ENCODE measurements at regions not wholly inside any gene's neighbourhood (a gene's known extent, or its start where the extent isn't known, plus 50 kb on each side); places are given as distances from the start of the nearest gene placed in this dataset.

DNA sequence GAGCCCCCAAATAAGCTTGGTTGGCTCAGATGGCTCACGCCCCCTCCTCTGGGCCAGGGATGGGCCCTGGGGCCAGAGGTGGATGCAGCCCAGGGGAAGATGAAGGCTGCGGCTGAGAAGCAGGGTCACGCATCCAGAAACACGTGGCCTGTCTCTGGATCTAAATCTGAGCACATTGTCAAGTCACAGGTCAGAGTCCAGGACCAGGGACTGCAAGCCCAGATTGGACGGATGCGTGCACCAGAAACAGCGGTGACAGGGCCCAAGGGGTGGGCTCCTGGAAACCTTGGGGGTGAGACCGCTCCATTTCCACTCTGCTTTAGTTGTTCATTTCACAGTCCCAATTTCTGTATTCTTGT is 226.2 kb downstream of the ACKR3 start:
- no peak for DNase-seq (ENCODE audit: low read depth in 2 of 2)

DNA sequence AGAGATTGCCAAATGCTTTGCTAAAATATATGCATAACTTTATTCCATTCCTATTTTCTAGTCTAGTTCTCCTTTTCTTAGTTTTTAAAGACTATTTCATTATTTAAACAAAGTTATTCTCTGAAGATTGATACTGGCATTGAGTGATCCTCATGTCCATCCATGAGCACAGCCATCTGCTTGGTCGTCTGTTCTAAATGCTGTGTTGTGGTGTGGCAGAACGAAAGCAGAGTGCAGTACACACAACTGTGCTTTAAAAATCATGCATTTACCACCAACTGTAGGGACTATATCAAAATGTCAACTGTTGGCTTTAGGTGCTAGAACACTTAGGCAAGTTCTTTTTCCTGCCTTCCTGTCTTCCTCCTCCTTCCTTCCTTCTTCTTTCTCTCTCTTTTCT is 226.6 kb downstream of the ACKR3 start:
- DNase-seq (ENCODE audit: low read depth in 2 of 2), result no peak

DNA sequence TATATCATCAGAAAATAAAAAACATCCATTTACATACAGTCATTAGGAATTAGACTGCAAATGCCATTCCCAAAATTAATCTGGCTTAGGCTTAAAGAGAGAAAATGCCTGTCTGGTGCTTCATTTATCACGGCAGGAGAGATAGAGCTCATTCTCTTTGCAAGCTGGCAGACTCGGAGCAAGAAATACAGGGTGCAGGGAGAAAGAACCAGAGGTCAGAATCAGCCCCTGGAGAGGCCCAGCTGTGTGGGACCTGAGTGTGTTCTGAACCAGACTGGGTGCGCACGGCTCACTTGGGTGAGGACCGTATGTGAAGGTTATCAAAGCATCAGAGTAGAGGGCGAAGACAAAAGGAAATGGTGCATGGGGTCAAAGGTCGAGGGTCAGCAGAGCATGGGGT is 227.8 kb downstream of the ACKR3 start:
- DNase-seq (ENCODE audit: low read depth in 2 of 2), result no peak

DNA sequence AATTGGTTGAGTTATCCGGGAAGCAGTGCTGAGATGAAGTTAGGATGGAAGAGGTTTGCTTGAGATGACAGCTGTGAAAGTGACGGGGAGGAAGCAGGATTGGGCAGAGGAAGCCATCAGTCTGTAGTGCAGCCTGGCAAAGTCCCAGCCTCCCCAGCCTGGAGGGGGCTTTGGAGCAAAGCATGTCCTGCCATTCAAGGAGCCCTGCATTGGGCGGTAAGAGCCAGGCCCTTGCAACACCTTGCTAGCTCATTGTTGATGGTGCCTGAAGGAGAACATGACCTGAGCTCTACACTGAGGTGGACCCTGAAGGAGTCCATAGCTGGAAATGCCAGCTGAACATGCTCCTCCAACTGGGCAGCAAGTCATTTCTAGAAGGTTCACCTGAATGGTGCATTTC is 228.9 kb downstream of the ACKR3 start:
- no peak for DNase-seq (ENCODE audit: low read depth in 2 of 2)

DNA sequence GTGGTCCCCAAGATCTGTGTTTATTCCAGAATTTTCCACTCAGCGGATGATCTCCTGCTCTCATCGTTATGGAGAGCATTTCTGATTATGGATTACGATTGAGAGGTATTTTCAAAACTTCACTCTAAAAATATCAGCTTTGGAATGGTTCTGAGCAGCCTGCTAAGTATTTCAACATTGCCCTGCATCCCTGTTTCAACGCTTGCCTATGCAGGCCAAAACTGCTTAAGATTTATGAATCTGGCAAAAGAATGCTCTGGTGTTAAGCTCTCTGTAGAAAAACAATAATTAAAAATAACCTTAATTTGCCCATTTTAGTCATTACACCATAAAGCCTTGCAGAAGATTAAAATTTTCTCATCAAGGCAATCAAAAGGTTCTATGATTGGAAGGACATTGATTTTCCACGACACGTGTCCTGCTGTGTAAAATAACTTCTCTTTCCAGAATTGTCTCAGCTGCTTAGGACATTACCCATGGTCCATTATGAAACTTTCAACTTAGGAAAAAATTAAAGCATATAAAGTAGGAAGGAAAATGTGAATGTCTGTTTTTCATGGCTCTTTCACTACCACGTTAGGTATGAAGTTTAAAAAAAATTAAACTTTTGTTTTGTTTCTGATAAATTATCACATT is 229.9 kb downstream of the ACKR3 start:
- no peak for DNase-seq (ENCODE audit: low read depth in 2 of 2)

DNA sequence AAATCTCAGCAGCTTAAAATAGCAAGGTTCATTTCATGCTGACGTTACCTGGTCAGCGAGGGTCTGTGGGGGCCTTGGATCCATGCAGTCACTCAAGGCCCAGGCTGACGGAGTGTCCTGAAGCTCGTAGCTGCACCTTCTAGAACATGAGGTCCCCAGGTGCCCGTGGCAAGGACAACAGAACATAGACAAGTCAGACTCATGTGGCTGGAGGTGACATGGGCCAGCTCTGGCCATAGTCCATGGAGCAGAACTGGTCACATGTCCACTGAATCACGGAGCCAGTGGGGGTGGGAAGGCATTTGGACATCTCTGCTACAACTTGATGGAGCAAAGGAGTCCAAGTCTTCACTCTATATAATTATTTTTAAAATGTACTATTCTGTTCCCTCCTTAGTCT is 233.2 kb downstream of the ACKR3 start:
- DNase-seq (ENCODE audit: low read depth in 2 of 2), result no peak

DNA sequence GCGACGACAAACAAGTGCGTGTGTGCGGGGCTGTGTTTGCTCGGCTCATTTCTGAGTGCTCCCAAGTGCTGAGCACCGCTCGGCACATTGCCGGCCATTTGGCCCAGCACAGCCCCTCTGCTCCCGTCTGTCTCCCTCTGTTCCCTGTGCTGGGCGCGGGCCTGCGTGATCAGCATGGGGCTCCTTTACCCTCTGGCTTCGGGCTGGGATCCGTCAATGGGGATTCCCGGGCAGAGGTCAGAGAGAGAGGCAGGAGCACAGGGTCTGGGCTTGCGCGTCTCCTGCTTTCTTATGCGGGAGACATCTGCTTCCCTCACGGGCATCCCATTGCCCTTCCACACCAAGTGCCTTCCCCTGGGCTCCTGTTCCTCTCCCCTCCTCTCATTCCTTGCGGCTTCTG is 234.0 kb downstream of the ACKR3 start:
- no peak for DNase-seq (ENCODE audit: low read depth in 2 of 2)

DNA sequence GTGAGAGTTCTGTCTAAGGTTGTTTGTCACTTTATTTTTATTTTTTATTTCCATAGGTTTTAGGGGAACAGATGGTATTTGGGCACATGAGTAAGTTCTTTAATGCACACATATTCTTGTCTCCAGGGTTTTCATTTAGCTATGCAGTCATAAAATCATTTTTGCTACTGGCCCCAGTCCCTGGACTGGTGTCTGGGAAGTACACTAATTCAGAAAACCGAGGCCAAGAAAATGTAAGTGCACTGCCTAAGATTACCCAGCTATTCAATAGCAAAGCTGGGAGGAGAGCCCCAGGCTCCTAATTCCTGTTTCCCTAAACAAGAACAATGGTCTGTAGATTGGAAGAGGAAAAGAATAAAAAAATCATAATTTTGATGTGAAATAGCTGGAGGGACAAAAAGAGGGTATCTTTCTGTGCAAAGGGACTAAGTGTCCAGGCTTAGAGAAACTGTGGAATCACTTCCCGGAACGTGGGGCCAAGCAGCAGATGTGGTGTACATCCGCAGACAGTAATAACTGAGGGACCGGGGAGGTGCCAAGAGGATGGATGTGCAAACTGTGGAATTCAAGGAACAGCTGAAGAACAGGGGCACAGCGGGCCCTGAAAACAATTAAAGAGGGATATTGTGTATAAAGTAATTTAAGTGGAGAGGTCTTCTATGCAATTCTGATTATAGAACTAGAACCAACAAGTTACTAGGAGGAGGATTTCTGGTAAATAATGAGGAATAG is 236.3 kb downstream of the ACKR3 start:
- DNase-seq (ENCODE audit: low read depth in 2 of 2), result no peak

DNA sequence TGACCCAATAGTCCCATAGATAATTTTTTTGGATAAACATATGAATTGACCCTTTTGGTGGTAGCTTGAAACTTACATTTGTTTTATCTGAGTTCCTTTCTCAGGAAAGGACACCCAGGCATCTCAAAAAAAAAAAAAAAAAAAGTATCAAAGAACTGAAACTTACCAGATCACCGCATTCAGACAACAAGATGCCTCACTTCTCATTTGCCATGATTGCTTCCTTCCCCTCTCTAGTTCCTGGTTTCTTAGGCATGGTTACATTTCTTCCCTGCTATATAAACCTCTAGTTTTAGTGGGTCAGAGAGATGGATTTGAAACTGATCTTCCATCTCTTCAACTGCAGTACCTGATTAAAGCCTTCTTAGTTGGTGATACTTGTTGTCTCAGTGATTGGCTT is 240.1 kb downstream of the ACKR3 start:
- DNase-seq (ENCODE audit: low read depth in 2 of 2), result no peak

DNA sequence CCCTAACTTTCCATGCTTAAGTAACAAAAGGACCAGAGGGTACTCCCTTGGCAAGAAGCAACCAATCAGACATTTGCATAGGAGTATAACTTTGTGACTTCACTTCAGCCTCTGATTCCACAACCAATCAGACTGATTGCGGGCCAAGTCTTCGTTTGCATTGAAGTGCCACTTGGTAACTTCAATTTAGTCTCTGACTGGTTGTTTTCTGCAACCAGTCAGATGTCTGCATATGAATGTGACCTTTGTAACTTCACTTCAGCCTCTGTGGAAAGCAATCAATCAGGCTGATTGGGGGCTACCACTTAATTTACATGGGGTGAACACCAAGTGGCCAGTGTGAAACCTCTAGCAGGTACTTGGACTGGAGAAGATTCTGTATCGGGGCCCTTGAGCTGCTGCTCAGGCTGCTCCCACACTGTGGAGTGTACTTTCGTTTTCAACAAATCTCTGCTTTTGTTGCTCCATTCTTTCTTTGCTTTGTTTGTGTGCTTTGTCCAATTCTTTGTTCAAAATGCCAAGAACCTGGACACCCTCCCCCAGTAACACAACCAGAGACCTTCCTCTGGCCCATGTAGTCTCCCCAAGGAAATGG is 241.5 kb downstream of the ACKR3 start:
- DNase-seq (ENCODE audit: low read depth in 2 of 2), result no peak

DNA sequence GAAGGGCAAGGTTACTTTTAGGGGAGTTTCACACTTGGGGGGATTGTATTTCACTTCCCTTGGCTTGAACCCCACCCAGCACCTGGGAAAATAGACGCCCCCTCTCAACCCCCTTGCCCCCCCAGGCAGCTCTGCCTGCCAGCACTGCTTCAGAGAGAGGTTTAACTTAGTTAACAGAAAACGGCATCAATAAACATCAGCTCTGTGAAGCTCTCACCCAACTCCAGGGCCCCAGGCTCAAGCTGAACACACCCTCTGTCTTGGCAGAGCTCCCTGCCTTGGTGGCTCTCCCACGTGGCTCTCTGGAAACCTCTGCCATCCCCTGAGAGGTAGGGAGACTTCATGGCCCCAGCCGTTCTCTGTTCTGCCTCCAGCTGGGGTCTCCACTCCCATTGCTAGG is 244.1 kb downstream of the ACKR3 start:
- no peak for DNase-seq (ENCODE audit: low read depth in 2 of 2)

DNA sequence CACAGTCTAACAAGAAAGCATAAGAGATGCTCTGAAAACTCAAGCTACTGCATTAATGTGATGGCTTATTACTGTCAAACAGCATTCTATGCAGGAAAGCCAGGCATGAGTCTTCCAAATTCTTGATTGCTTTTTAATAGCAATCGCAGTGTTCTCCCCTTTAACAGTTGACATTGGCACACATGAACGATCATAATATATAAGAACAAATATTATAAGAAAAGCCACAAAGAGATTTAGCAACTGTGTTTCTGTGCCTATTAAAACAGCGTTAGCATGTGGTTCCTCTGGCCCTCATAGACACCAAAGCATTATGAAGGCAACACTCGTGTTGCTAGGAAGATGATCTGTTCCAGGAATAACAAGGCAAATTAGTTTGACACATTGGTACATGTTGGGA is 245.0 kb downstream of the ACKR3 start:
- no peak for DNase-seq (ENCODE audit: low read depth in 2 of 2)

DNA sequence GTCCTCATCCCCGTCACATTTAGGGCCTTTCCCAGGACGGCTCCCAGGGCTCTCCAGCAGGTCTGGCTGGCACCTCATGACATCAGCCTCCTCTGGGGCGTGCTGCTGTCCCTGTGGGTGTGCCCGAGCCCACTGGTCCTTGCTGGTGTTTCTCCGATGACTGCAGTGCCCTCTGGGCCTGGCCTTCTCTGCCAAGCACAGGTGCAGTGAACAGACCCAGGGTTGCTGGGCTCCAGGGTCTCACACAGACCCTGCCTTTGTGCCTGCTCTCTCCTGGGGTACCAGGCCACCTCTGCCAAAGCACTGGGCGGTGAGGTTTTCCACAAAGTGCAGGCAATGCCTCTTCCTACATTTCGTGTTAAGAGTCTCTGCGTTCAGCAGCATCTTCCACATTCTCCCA is 246.1 kb downstream of the ACKR3 start:
- DNase-seq (ENCODE audit: low read depth in 2 of 2), result no peak

DNA sequence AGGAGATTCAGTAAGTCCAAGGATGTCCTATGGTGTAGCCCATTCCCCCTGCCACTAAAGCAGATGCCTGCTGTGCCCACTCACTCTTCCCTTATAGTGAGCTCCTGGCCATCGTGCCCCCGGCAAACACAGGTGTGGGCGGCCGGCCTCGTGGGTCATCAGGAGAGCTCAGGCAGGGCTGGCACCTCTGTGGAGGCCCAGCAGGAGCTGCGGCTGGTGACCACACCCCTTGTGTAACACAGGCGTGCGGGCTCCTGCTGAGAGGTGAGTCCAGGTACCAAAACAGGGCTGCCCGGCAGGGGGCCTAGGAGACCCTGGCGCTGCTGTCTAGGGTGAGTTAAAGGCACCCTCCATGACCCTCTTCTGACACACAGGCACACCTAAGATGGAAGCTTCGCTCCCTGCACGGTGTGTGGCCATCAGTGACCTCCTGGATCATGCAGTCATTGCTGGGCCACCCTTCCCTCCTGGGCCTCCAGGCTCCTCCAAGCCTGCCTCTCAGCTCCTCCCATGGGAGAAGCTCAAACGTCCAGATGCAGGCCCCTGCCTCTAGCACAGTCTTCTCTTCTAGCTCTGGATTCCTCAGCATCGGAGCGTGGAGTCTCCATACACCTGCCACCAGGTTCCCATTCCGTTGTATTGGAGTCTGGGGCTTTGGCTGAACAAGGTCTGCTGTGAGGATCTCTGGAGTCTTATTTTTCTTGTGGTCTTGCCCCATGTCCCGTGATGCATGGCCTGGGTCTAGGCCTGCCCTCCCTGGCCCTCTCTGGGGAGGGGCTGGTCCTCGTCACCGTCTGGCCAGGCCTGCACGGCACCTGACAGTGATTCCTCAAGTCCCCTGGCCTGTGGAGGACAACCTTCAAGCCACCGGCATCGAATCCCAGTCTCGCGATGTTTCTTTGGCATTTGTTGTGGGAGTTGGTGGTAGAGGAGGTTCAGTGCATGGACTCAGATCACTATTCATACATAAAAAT is 246.9 kb downstream of the ACKR3 start:
- DNase-seq (ENCODE audit: low read depth in 2 of 2), result no peak

DNA sequence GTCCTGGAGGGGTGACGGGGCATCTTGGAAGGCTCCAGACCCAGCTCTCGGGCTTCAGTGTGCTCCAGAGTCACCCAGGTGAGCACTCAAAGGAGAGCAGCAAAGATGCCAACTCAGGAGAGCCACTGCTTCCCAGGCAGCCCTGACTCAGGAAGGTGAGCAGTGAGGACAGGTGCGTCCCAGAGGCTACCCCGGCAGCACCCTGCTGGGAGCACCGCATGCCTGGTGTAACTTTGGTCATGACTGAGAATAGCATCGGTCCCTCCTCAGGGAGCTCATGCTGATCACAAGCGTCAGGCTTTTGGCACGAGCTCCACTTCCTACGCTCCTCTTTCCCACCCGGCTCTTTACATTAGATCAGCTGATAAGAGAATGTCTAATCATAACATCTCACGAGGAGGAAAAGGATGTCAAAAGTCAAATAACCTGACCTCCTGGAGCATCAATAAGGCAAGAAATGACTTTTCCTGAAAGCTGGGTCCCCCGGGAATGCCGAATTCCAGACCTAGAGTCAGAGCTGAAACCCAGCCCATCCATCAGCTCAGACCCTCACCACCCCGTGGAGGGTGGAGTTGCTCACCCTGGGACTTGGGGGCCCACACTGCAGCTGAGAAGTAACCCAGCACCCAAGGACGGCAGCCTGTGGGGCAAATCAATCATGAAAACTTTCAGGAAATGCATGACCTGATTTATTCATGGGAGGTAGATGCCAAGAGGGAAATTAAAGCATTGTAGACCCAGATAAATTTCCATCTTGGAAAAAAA is 248.8 kb downstream of the ACKR3 start:
- no peak for DNase-seq (ENCODE audit: low read depth in 2 of 2)

DNA sequence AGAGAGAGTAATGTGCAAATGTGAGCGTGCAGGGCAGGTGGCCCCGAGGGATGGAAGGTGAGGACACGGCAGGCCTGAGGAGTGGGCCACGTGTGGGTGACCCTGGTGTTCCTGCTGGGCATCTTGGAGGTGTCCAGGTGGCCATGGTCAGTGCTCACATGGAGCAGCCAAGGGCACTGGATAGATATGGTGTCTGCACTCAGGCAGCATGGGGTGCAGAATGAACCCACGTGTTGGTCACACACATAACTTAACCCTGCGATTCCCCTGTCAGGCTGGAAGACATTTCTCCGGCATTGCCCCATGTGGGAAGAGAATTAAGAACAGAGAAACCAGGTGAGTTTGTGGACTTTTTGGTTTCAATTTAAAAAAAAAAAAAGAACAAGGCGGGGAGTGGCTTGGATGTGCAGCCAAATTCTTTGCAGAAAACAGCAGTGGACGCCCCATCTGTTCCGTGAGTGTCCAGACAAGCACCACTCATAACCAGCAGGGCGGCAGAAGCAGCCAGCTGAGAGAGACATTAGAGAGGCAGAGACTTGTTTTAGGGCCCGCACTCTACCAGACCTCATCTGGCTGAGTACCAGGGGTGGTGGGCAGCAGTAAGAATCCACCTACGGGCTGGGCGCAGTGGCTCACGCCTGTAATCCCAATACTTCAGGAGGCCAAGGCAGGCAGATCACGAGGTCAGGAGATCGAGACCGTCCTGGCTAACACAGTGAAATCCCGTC is 249.8 kb downstream of the ACKR3 start:
- no peak for DNase-seq (ENCODE audit: low read depth in 2 of 2)

DNA sequence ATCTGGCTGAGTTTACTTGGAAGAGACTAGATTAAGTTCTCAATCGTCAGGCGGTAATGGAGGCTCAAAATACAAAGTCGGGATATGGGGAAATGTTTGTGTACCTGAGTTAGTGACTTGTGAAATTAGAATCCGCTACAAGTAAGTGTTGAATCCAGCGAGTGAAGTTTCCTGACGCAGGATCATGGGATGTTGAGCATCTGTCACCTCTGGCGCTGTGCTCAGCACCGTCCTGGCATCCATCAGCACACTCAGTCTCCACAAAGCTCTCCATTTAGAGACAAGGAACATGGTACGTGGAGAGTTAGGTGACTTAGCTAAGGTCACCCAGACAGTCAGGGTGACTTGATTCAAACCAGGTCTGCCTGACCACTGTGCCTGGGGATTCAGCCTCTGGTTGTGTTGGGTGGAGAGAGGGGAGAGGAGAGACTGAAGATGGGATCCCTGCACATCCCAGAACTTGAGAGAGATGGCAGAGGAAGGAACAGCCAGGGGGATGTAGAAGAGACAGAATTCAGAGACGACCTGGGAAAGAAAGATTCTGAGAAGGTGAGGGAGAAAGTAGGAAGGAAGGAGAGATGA is 251.2 kb downstream of the ACKR3 start:
- DNase-seq (ENCODE audit: low read depth in 2 of 2), result no peak

DNA sequence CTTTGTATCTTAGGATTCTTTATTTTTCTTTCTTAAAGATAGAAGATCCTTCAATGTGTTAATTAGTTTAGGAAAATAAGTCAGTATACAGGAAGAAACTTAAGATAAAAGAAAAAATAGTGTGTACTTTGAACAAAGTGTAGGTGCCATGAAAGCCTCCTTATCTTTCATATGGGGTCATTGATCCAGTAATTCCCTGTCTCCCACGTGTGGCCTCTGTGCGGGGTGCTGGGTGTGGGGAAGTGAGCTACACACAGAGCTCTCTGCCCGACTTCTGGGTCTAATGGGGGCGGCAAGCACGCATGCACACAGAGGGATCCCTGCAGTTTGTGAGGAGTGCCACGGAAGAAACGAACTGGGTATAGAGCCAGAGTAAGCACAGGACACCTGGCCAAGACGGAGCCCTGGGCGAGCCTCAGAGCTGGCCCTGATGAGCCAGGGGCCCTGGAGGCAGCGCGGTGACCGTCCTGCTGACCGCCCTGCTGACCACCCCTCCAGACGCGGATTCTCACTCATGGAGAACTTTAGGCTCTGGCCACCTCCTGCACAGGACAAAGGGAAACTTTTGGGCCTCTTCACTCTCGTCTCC is 253.5 kb downstream of the ACKR3 start:
- DNase-seq (ENCODE audit: low read depth in 2 of 2), result no peak

DNA sequence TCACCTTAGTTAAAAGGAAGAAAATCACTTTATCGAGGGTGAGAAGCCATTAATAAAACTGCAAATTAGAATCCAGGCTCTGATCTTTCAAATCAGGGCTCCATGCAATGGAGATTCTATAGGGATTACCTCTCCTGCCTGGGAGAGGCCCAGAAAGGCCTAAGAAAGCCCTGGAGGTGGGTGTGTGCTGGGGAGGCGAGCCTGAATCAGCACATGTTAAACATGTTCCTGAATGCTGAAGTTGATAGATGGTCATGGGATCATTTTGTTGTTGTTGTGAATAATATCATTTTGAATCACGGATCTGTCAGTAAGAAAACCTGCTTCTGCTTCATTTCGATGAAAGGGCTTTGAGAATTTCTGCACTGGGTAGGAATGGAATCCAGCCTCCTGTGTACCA is 254.3 kb downstream of the ACKR3 start:
- DNase-seq (ENCODE audit: low read depth in 2 of 2), result no peak

DNA sequence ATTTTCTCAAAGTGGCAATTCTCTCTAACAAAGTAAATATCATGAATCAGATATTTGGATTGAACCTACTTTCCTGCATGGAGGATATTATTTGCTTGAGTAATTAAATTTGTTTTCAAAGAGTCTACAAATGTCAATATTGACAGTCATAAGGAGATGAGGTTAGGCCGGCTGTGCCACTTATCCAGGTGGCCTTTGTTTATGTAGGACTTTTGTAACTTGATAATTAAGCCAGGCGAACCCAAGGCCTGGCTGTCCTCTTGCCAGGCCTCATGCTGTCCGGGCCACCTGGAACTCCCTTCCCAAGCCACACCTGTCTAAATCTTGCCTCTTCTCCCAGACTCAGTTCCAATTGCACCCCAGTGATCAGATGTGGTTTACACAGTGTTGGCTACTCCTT is 255.2 kb downstream of the ACKR3 start:
- DNase-seq (ENCODE audit: low read depth in 2 of 2), result no peak

All from stimulated activated CD4-positive, alpha-beta T cell treated with anti-CD3 and anti-CD28 coated beads, Interleukin-15, amount 100 ng/mL, for 48 hours (primary cell).